Stimulated activated CD4-positive, alpha-beta T cell treated with anti-CD3 and anti-CD28 coated beads, Interleukin-4, amount 100 ng/mL, for 4 hours (primary cell): ENCODE measurements at regions not wholly inside any gene's neighbourhood (a gene's known extent, or its start where the extent isn't known, plus 50 kb on each side); places are given as distances from the start of the nearest gene placed in this dataset.
"Not testable (repeated sequence)": the region's sequence is repeated elsewhere in the genome, so short reads cannot be mapped to it uniquely, and the experiment has no call there.

Source experiments
- DNase-seq, 2 experiments: peaks; one replicate each; pipeline ENCODE4 v3.0.0-alpha.2; 2020

DNA sequence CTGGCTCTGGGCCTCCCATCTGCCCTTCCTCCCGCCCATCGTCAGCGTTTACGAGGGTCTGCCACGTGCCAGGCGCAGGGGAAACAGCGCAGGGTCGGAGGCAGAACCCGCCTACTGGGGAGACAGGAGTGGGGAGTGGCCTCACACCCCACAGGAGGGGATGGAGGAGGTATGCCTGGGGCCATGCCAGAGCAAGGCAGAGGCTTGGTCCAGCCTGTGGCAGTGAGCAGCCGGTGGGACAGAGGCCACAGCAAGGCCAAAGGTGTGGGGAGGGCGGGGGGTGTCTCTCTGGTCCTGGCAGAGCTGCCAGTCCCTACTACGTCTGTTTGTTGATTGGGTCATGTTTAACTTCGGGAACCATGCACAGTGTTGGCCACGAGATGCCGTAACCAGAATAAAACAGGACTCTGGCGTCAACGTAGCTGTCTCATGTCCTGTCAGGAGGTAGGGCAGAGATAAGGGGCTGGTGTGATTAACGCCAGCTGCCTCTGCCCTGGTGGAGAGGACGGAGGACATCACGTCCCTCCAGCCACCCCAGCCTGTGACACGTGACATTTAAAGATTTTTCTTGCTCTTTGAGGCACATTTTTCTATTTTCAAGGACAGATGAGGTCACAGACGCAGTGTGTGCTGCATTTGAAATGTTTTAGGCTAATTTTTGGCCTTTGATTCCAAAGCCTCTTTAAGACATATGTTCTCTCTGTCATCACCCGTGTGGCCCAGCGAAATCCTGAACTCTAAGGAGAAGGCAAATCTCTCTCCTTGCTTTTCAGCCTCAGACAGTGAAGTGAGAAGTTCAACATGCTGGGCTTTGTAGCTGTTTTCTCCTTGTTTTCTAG lies 193.3 kb downstream of the LAT start:
- not testable (repeated sequence) for DNase-seq

DNA sequence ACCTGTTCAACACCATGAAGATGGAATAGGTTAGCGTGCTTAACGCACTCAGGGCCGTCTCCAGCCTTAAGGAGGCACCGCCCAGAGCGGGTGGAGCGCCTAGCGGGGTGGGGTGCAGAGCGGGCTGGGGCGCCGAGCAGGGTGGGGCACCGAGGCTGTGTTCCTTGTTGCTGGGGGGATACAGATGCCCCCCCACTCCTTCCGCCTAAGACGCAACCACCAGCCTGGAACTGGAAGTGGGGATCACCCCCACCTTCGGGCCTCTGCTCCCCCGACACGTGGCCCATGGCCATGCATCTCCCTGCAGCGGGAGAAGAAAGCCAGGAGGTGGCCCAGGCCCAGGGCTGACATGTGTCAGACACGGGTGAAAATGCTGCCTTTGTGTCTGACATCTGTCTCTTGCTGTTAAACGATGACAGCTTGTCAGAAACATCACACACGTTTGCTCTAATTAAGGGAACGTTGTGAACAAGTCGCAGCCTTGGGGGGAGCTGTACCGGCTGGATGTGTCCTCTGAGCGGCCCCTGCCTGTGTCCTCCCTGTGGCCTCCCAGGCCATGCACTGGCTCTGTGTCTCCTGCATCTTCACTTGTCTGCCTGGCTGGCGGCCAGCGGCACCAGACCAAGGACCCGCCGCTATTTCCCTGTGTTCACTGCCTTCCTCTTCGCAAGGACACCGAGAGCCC lies 192.5 kb downstream of the LAT start:
- DNase-seq, result not testable (repeated sequence)

DNA sequence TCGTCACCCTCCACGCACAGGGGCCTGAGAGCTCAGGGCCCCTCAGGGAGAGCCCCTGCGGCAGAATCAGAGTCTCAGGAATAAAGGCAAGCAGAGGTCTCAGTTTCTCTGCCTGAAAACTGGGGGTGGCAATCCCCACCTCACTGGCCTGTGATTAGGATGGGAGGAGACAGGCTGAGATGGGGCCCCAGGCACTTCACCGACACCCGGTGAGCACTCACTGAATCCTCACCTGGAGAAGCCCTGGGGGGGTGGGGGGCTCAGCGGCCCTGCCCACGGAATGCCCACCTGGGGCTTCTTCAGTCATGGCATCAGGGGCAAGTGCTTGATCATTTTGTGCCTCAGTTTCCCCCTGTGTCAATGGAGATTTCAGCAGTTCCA lies 192.0 kb downstream of the LAT start:
- not testable (repeated sequence) for DNase-seq

DNA sequence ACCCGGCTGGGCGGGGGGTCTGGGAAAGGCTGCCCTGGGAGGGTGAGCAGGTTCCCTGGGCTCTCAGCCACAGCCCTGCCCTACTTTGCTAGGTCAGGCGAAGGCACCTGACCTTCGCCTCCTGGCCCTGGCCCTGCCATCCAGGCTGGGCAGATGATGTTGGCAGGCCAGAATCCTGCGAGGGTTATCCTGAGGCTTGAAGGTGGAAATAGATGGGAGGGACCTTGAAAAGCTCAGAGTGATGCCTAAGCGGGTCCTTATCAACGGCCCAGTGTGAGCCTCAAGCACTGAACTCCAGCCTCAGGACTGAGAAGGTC lies 191.3 kb downstream of the LAT start:
- DNase-seq, result not testable (repeated sequence)

DNA sequence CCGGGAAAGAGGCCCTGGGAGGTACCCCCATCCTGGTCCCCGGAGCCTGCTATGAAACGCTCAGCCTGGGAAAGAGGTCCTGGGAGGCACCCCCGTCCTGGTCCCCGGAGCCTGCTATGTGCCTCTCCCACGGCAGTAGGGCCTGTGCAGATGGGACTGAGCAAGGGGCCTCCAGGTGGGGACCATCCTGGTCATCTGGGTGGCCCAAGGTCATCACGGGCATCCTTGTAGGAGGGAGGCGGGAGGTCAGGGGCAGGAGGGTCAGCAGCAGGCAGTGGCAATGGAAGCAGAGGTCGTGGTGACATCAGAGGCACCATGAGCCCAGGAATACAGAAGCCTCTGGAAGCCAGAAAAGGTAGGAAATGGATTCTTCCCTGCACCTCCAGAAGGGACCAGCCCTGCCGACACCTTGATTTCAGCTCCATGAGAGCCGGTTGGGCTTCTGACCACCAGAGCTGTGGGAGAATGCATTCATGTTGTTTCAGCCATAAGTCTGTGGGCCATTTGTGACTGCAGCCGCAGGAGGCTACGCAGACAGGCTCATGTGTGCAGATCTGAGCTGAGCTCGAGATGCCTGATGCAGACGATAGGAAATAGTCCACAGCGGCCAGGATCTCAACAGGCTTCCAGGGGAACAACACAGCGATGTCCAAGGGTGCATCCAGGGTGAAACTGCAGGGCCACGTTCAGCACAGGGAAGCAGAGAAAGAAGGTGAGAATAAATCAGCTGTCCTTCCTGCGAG lies 190.7 kb downstream of the LAT start:
- DNase-seq, result not testable (repeated sequence)

GRCh38 chr16:29173371-29174305 lies 188.8 kb downstream of the LAT start:
- DNase-seq, result not testable (repeated sequence)

DNA sequence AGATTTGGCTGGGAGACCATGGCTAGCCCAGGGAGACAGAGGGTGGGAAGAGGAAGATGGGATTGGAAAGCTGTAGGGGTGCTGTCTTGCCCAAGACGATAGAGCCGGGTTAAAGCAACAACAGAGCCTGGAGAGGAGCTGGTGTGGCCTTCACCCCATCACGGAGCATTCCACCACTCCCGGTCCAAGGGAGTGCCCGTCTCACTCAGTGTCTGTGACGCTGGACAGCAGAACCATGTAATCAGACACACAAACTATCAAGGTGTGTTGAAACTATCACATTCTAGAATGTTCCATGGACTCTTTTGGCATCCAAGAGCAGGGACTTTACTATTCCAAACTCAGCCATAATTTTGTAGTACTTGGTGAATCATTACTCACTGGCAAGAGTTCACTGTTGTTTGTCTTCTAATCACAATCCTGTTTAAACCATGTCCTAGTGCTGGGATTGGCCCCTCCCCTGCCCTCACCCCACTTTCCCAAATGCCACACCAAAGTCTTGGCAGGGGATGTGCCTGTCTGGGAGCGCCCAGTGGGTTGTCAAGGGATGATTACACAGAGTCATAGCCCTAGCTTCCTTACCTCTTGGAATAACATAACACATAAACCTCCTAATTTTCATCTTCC lies 187.4 kb downstream of the LAT start:
- DNase-seq, result not testable (repeated sequence)

GRCh38 chr16:29171296-29171695 lies 186.4 kb downstream of the LAT start:
- not testable (repeated sequence) for DNase-seq

DNA sequence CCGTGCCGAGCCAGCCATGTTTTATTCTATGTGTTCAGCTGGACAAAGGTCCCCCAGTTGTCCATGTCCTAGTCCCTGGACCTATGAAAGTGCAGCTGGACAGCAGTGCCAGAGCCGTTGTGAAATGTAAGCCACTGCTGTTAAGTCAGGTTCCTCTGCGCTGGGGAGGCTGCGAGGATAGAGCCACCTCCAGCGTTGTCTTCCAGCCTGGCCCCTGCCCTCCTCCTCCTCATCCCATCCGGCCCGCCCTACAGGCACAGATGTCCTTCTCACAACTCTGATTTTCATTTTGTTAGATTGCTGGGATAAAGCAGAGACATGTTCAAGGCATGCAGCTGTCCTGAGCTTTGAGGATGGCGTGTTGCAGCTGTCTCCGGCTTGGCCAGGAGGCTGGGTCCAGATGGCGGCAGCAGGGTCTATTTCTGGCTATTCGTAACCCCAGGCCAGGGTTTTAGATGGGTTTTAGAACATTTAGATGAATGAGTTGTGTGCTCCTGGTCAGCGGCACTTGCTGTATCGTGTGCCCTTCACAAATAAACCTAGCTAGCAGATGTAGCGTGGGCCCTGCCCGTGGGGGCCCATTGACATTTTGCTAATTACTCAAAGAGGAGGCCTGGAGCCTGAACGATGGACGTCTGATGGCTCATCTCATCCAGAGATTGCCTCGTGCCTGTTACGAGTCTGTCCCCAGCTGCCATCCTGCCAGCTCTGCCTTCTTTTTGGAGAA lies 185.7 kb downstream of the LAT start:
- DNase-seq, result not testable (repeated sequence)

DNA sequence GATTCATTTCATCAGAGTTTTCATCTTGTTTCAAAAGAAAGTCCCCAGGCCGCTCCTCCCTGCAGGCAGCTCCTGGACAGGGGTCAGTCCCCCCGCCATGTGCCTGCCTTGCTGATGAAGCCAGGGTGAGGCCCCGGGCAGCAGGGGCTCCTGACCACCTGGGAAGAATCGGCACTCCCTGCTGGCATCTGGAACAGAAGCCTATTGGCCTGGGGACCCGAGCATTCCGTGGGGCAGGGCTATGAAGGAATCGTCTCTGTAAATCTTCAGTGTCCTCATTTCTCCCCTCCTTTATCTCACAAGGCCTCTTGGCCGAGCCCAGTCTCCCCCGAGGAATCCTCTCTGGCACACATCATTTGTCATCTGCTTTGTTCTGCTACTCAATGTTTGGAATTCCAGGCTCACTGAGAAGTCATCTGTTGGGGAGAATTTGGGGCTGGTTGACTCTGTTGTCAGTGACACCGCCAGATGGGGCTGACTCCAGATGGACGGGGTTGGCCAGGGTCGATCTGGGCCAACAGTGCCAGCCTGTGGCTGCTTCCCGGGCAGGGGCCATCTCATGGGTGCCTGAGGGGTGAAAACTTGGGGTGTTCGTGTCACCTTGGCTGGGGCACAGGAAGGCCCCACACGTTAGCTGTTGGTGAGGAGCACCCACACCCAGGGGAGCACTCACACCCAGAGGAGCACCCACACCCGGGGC lies 184.6 kb downstream of the LAT start:
- not testable (repeated sequence) for DNase-seq

- not testable (repeated sequence) for DNase-seq
These were observed 183.8 kb downstream of the LAT start for GRCh38 chr16:29168515-29169259.

GRCh38 chr16:29164442-29165089 lies 179.7 kb downstream of the LAT start:
- DNase-seq, result not testable (repeated sequence)

DNA sequence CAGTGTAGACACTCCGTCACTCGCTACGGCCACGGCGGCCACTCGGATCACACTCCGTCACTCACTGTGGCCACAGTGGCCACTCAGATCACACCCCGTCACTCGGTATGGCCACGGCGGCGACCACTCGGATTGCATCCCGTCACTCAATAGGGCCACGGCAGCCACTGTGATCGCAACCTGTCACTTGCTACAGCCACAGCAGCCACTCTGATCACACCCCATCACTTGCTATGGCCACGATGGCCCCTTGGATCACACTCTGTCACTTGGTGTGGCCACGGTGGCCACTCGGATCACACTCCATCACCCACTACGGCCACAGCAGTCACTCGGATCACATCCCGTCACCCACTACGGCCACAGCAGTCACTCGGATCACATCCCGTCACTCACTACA lies 175.3 kb downstream of the LAT start:
- not testable (repeated sequence) for DNase-seq

DNA sequence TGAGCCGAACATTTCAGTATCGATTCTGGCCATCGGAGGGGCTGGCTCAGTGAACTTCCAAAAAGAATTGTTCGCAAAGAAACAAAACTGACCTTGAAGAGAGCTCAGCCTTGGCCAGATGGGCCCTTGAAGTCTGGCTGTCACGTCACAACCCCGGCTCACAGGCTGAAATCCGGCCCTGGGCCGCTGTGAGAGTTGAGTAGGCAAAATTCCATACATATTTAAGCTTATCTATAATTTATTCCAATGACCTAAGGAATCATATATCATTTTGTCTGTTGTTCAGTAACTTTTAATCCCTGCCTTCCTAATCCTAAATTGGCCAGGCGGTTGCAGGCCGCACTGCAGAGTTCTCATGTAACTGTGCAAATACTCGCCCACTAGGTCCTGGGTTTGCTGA lies 174.8 kb downstream of the LAT start:
- not testable (repeated sequence) for DNase-seq

GRCh38 chr16:29158785-29159184 lies 173.9 kb downstream of the LAT start:
- no peak for DNase-seq

DNA sequence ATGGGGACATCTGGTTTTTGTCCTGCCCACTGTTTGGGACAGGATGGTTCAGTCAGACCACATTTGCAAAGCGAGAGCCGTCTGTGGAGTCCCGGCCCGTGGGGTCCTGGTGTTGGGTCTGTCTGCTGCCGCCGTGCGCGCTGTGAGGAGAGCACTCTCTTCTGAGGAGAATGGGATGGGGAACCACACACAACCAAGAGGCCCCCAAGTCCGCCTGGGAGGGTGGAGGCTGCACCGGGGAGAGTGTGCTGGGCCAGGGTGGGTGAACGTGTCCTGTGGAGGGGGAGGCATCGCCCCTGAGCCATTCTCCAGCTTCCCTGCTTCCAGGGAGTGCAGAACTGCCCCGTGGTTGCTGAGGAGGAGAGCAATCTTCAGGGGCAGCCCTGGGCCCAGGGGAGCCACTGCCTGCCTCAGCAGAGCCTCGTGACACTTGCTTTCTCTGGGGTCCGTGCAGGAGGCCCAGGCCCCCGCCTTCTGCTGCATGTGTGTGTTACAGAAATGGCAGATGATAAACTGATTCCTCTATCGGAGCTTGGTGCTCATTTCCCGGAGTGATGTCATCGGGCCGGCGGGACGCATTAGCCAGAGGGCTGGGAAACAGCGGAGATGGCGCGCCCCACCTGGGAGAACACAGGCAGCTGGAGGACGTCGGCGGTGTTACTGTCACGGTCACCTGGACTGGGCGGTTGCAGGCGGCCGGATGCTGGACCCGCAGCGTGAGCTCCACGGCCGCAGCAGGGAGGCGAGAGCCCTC lies 173.4 kb downstream of the LAT start:
- DNase-seq, result not testable (repeated sequence)

- not testable (repeated sequence) for DNase-seq
These were observed 172.4 kb downstream of the LAT start for GRCh38 chr16:29157051-29157923.
